GM13976 (cell line): ENCODE measurements at regions not wholly inside any gene's neighbourhood (a gene's known extent, or its start where the extent isn't known, plus 50 kb on each side); places are given as distances from the start of the nearest gene placed in this dataset.

Experiments
- DNase-seq: peaks from one replicate; pipeline ENCODE4 v3.0.0; 2012; ENCODE audit warnings: low spot score
- in situ Hi-C: fragments of 300-500 bp; cut with MboI; formaldehyde crosslinking; loops from one replicate; pipeline ENCODE4 v1.12.0; 2022; ENCODE audit warnings: low sequenced_read_pairs, mixed read lengths, inconsistent platforms; ENCODE audit not compliant: unreplicated experiment
- TF ChIP-seq, protein P1 (sequence below): IDR thresholded peaks from 2 replicates; pipeline ENCODE4 v1.5.1; 2012; ENCODE audit warnings: borderline replicate concordance, mild to moderate bottlenecking; ENCODE audit not compliant: insufficient read depth; ENCODE audit errors: extremely low read depth, missing control alignments, control extremely low read depth

DNA sequence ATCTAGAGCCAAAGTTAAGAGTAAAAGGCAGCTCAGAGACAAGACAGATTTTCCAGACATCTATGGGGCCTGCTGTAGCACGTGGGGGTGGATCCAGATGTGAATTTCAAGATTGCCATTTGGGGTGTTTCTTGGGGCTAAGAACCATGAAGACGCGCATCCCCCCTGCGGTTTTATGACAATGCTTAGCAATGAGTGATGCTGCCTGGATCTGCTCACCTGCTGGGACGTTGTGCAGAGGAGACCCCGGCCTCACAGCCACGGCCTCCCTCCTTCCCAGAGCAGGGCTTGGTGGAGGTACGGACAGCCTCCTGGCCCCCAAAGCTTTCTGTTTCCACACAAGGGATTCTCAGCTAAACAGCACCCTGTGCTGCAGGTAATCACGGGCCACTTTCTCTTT, 151.5 kb upstream of the DYNLRB2 start:
- in situ Hi-C loops, result no loop called here
- DNase-seq, result no peak
- TF ChIP-seq, protein P1, sequence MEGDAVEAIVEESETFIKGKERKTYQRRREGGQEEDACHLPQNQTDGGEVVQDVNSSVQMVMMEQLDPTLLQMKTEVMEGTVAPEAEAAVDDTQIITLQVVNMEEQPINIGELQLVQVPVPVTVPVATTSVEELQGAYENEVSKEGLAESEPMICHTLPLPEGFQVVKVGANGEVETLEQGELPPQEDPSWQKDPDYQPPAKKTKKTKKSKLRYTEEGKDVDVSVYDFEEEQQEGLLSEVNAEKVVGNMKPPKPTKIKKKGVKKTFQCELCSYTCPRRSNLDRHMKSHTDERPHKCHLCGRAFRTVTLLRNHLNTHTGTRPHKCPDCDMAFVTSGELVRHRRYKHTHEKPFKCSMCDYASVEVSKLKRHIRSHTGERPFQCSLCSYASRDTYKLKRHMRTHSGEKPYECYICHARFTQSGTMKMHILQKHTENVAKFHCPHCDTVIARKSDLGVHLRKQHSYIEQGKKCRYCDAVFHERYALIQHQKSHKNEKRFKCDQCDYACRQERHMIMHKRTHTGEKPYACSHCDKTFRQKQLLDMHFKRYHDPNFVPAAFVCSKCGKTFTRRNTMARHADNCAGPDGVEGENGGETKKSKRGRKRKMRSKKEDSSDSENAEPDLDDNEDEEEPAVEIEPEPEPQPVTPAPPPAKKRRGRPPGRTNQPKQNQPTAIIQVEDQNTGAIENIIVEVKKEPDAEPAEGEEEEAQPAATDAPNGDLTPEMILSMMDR, result no peak

DNA sequence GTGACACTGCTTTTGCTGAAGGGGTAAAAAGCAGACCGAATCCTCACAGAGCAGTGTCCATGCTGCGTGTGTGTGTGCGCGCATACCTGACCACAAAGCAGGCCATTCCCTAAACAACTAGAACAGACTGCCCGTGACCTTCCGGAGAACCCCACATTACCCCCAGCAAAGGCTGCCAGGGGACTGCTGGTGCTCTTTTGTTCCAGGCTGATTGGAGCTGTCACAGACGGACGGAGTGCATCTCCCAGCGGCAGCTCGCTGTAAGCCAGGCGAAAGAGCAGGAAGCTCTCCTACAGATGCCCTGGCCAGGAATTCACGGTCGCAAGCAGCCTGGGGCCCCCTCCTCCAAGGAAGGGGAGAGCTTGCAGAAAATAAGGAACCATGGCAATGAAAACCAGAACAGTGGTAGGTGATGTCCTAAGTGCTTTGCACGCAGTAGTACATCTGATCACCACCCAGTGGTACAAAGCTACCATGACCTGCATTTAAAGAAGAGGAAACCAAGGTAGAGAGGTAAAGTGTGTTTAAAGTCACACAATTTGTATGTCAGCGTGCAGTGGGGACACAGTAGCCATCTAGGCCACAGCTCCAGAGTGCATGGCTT, 153.4 kb upstream of the DYNLRB2 start:
- in situ Hi-C loops, result no loop called here
- TF ChIP-seq, protein P1, result no peak
- no peak for DNase-seq

DNA sequence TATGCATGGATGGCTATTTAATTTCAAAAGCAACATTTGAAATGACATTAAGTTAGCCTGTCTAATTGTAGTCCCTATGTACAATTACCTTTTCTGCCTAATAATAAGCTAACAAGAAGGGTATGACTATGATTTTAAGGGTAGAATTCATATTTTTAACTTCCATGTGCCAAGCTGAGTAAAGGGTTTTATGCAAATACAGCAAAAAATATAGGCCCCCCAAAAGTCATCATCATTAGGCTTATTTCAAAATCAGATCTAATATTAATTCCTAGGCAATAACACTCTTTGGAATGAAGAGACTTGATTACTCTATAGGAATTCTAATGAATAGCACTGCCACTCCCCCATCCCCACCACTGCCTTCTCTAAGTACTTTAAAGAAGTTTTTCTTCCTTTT, 155.9 kb upstream of the DYNLRB2 start:
- in situ Hi-C loops, result no loop called here
- DNase-seq, result no peak
- TF ChIP-seq, protein P1, result no peak

DNA sequence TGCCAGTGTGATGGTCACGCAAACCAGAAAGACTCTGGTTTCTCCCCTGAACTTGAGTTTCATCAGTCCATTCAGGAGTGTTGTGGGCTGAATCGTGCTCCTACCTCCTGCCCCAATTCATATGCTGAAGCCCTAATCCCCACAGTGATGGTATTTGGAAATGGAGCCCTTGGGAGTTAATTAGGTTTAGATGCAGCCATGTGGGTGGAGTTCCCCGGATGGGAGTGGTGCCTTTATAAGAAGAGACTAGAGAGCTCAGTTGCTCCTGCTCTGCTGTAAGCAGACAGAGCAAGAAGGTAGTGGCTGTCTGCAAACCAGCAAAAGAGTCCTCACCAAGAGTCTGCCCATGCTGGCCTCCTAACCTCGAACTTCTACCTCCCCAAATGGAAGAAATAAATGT, 160.3 kb upstream of the DYNLRB2 start:
- in situ Hi-C loops, result no loop called here
- DNase-seq, result no peak
- TF ChIP-seq, protein P1, result no peak

DNA sequence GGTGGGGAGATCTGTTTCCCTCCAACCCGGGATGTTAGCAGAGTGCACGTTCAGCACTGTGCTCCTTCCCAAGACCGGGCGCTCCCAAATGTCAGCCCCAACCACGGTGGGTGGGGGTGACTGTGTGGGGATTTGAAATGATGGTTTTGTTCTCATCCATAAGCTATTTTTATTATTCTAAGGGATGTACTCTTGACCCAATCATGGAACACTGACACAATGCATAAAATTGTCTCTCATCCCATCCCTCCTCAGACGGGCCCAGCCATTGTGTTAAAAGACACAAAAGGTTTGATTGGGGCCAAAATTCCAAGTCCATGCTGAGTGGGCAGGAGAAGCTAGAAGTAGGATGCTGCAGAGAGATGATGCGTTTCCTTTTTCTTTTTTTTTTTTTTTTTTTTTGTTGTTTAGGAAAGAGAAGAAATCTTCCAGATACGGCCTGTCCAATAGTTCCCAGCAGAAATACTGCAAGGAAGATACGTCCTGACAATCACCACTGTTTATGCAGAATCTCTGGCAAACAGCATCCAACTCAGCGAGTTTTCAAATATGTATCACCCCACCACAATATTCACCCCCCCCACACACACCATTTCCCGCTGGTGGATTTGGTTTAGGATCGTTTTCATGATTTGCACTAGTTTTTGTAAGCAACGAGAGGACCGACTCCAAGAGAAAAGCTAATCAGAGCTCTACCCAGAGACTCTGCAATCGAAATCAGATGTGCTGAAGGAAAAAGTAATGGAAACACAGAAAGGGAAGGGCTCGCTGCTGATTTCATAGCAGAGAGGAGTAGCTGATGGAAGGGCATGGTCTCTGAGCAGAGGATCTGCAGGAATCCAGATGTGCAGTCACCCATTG, 163.5 kb upstream of the DYNLRB2 start:
- in situ Hi-C loops, result no loop called here
- DNase-seq, result no peak
- TF ChIP-seq, protein P1, result no peak

DNA sequence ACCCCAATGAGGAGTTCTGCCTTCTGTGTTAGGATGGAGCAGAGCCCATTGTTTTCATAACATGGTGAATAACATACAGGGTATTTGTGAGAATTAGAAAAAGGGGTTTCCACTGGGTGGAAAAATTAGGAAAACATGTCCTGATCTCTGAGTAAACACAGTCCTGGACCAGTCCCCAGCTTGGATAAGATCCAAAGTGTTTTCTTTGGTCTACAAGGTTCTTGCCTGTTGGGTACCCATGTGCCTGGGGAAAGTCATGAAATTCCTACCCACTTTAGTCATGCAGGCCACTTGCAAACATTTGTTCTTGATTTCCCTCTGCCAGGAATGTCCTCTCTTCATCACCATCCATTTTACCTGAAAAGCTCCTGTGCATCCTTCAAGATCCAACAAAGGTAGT, 164.8 kb upstream of the DYNLRB2 start:
- in situ Hi-C loops, result no loop called here
- DNase-seq, result no peak
- TF ChIP-seq, protein P1, result no peak

DNA sequence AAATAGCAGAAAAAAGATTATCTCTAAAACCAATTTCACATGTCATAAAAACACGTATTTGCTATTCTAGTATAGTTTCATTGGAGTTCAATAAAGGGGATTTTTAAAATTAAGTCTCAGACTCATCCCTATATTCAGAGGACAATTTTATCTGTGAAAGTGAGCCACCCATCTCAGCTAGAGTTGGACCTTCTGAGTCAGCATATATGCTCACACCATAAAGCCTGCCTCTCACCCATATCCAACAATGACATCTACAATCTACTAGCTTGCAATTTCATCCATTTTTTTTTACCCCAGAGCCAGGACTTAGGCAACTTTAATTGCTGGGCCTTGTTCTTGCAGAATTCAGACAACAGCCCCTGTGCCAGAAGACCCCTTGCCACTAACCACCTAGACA, 165.3 kb upstream of the DYNLRB2 start:
- TF ChIP-seq, protein P1, result no peak
- in situ Hi-C loops, result no loop called here
- DNase-seq, result no peak
